ENCODE measurements at regions not wholly inside any gene's neighbourhood (a gene's known extent, or its start where the extent isn't known, plus 50 kb on each side); places are given as distances from the start of the nearest gene placed in this dataset.

DNA sequence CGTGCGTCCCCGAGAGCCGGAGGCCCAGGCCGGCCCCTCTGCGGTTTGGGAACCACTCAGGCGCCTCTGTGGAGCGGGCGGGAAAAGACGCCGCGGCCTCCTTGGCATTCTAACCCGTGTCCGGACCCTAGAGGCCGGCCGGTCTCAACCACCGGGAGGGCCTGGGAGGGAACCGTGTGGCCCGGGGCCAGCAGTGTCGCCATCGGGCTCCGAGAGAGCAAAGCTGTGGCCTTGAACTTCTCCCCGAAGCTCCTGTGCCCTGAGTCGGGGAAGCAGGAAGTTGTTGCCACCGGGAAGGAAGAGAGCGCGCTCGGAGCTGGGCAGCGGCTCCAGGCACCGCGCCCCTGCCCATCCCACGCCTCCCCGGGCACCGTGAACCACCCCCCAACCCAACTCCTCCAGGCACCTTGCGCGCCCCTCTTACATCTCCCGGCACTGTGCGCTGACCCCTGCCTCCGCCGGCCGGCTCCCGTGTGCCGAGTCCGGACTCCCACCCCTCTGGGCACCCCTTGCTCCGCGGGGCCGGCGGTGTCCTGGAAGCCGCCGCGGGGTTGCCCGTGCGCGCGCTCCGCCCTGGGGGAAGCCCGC, 80.0 kb upstream of the PPARA start:
- TF ChIP-seq, protein P1, sequence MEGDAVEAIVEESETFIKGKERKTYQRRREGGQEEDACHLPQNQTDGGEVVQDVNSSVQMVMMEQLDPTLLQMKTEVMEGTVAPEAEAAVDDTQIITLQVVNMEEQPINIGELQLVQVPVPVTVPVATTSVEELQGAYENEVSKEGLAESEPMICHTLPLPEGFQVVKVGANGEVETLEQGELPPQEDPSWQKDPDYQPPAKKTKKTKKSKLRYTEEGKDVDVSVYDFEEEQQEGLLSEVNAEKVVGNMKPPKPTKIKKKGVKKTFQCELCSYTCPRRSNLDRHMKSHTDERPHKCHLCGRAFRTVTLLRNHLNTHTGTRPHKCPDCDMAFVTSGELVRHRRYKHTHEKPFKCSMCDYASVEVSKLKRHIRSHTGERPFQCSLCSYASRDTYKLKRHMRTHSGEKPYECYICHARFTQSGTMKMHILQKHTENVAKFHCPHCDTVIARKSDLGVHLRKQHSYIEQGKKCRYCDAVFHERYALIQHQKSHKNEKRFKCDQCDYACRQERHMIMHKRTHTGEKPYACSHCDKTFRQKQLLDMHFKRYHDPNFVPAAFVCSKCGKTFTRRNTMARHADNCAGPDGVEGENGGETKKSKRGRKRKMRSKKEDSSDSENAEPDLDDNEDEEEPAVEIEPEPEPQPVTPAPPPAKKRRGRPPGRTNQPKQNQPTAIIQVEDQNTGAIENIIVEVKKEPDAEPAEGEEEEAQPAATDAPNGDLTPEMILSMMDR (conservative IDR thresholded peaks at IDR 0.05; ENCODE audit: low read depth, low read length) = no peak
- TF ChIP-seq MXI1 (IDR thresholded peaks at IDR 0.05; ENCODE audit: borderline replicate concordance, low read depth, low read length) = no peak
- TF ChIP-seq POLR2A (IDR thresholded peaks at IDR 0.05; ENCODE audit: low read depth, low read length) = no peak
- TF ChIP-seq MAZ (IDR thresholded peaks at IDR 0.05; ENCODE audit: borderline replicate concordance, low read depth, low read length) = no peak
- no peak for TF ChIP-seq MAFK (IDR thresholded peaks at IDR 0.05; ENCODE audit: low read depth, low read length)
- TF ChIP-seq CHD1 (IDR thresholded peaks at IDR 0.05; ENCODE audit: low read depth, low read length) = no peak
- TF ChIP-seq RCOR1 (IDR thresholded peaks at IDR 0.05; ENCODE audit: insufficient replicate concordance, low read length) = no peak
- no peak for TF ChIP-seq RFX5 (IDR thresholded peaks at IDR 0.05; ENCODE audit: low read depth, low read length)
- no peak for TF ChIP-seq SMC3 (IDR thresholded peaks at IDR 0.05; ENCODE audit: low read depth, low read length)
- TF ChIP-seq, protein P2, sequence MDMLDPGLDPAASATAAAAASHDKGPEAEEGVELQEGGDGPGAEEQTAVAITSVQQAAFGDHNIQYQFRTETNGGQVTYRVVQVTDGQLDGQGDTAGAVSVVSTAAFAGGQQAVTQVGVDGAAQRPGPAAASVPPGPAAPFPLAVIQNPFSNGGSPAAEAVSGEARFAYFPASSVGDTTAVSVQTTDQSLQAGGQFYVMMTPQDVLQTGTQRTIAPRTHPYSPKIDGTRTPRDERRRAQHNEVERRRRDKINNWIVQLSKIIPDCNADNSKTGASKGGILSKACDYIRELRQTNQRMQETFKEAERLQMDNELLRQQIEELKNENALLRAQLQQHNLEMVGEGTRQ (IDR thresholded peaks at IDR 0.05; ENCODE audit: low read depth, low read length) = no peak

Data from IMR-90 (cell line).